B cell (primary cell): ENCODE measurements at regions not wholly inside any gene's neighbourhood (a gene's known extent, or its start where the extent isn't known, plus 50 kb on each side); places are given as distances from the start of the nearest gene placed in this dataset.

ENCODE experiments used
- CTCF ChIP-seq: fragments of 200-600 bp; IDR thresholded peaks from one replicate; pipeline ENCODE4 v1.8.0; 2022; ENCODE audit warnings: antibody characterized with exemption, mild to moderate bottlenecking
- EZH2 ChIP-seq: IDR thresholded peaks from 2 replicates; pipeline ENCODE4 v1.6.1; 2012; ENCODE audit warnings: borderline replicate concordance, low read depth, mild to moderate bottlenecking, moderate library complexity, low read length; ENCODE audit not compliant: insufficient read depth, poor library complexity, severe bottlenecking

- TF ChIP-seq EZH2 (no peak), CTCF (no peak)
These were observed 54.0 kb upstream of the MRPS6 start for GRCh38 chr21:34019402-34019801.
